ENCODE measurements at regions not wholly inside any gene's neighbourhood (a gene's known extent, or its start where the extent isn't known, plus 50 kb on each side); places are given as distances from the start of the nearest gene placed in this dataset.

- Histone ChIP-seq H3K36me3 (ENCODE audit: control insufficient read depth in 2 of 4, insufficient read depth in 4 of 4, low read length in 3 of 4) (peaks cover 0 to 6% (median 0%) of the 10 kb centered on the region in 4 experiments; a peak in 1 of 8 replicates), H3K79me1 (ENCODE audit: low read depth, low read length) (no peaks in the 10 kb centered on the region), H2BK20ac (ENCODE audit: low read length) (no peak overlapping the region), H4K91ac (replicated peaks; ENCODE audit: insufficient read length, low read length) (no peak overlapping the region), H3K79me2 (ENCODE audit: control insufficient read depth in 1 of 2, insufficient read depth in 2 of 2, low read length in 2 of 2) (no peaks in the 10 kb centered on the region), H4K20me1 (replicated peaks in 1 of 2; ENCODE audit: control insufficient read depth in 1 of 2, insufficient read depth in 2 of 2, low read length in 2 of 2) (no peaks in the 10 kb centered on the region), H3K4me1 (replicated peaks in 1 of 4; ENCODE audit: control insufficient read depth in 3 of 4, insufficient read depth in 4 of 4, low read length in 3 of 4) (no peaks in the 10 kb centered on the region), H2AK5ac (ENCODE audit: low read depth, low read length) (no peak overlapping the region), H3K9me3 (ENCODE audit: insufficient read depth in 2 of 2, low read depth in 1 of 2, low read length in 1 of 2) (peaks cover 4 to 10% of the 10 kb centered on the region in 2 experiments; a peak in 3 of 4 replicates), H3K23me2 (ENCODE audit: low read depth, low read length) (no peaks in the 10 kb centered on the region), H2BK5ac (ENCODE audit: low read depth, low read length) (no peak overlapping the region), H3K56ac (replicated peaks; ENCODE audit: insufficient read length, low read depth, low read length) (no peak overlapping the region), H3K27me3 (replicated peaks in 1 of 4; ENCODE audit: control insufficient read depth in 3 of 4, extremely low read depth in 1 of 4, insufficient read depth in 3 of 4, low read length in 3 of 4) (peaks cover 0 to under 1% (median 0%) of the 10 kb centered on the region in 4 experiments; a peak in 1 of 7 replicates), H2BK120ac (replicated peaks; ENCODE audit: low read depth, low read length) (no peak overlapping the region), H2AFZ (ENCODE audit: low read length) (no peak overlapping the region), H3K18ac (ENCODE audit: extremely low read depth, low read length) (no peak overlapping the region), H3K23ac (ENCODE audit: insufficient read length) (no peak overlapping the region), H3K27ac (ENCODE audit: low read depth, low read length) (no peak overlapping the region), H3K14ac (ENCODE audit: insufficient read length) (no peak overlapping the region), H2BK15ac (ENCODE audit: low read length) (no peak overlapping the region), H3K4me2 (ENCODE audit: insufficient read depth in 1 of 2, low read depth in 2 of 2, low read length in 2 of 2) (no peak overlapping the region), H3K9ac (replicated peaks in 1 of 4; ENCODE audit: extremely low read depth in 1 of 4, low read depth in 3 of 4, low read length in 3 of 4) (no peak overlapping the region), H3K4me3 (ENCODE audit: extremely low read depth in 1 of 4, insufficient read depth in 2 of 4, low read depth in 3 of 4, low read length in 4 of 4) (no peak overlapping the region), H3K4ac (replicated peaks; ENCODE audit: insufficient read length, low read depth, low read length) (no peak overlapping the region), H4K5ac (ENCODE audit: insufficient read length, low read depth, low read length) (no peak overlapping the region), H2BK12ac (ENCODE audit: low read depth, low read length) (no peak overlapping the region), H4K8ac (ENCODE audit: extremely low read depth, insufficient read depth, low read length) (no peak overlapping the region)
- 89% methylated on average over 27 of the region's 28 CpGs; no CpG with 5 or more reads in 1 of the 2 experiments for WGBS, 2 experiments (ENCODE audit: extremely low coverage in 1 of 2, insufficient coverage in 1 of 2, insufficient read length in 1 of 2, insufficient replicate concordance in 2 of 2, low coverage in 1 of 2, low lambda C conversion rate in 2 of 2, missing lambda C conversion rate in 1 of 2)
- CTCF ChIA-PET (ENCODE audit: partially characterized antibody), result interaction anchor here (0.8 to 1.3 kb wide), 2 partner anchors 14 to 923 kb away, joined by 3 read pairs; no protein-coding TSS in a partner anchor
- POLR2A ChIA-PET (ENCODE audit: partially characterized antibody), result no interaction called here
- DNase-seq (ENCODE audit: low read depth in 1 of 2, low spot score in 2 of 2) (no peak), FAIRE-seq (no peak)
Observed at GRCh38 chr6:95496769-95497426, 80.4 kb upstream of the MANEA start.
